H1 (cell line): ENCODE measurements at regions not wholly inside any gene's neighbourhood (a gene's known extent, or its start where the extent isn't known, plus 50 kb on each side); places are given as distances from the start of the nearest gene placed in this dataset.

Experiments
- CTCF ChIA-PET: fragments of 300-600 bp; sonication (Branson Sonifier 250); formaldehyde crosslinking; loops from one replicate; lab custom pipeline; 2021; ENCODE audit not compliant: partially characterized antibody; lab: Charles Lee
- POLR2A ChIA-PET: fragments of 300-600 bp; sonication (Branson Sonifier 250); formaldehyde crosslinking; loops from one replicate; lab custom pipeline; 2021; ENCODE audit warnings: inconsistent platforms; ENCODE audit not compliant: partially characterized antibody; lab: Charles Lee
- DNase-seq, 2 experiments: peaks; one replicate each; pipeline versions ENCODE4 v3.0.0 to v3.0.0-alpha.2; 2010 to 2022; ENCODE audit warnings: low spot score in 2 of 2, low read depth in 1 of 2, mixed read lengths in 1 of 2
- FAIRE-seq: peaks from 2 replicates; lab custom pipeline; 2011; peaks lifted over from hg19 to GRCh38; lab: Jason Lieb, UNC
- H2AFZ ChIP-seq: 2 replicates; pipeline ENCODE4 v1.8.1; 2012; ENCODE audit warnings: low read length, inconsistent platforms
- H2AK5ac ChIP-seq: 2 replicates; pipeline ENCODE4 v1.6.1; 2013; ENCODE audit warnings: low read depth, low read length
- H2BK120ac ChIP-seq: replicated peaks from 2 replicates; pipeline ENCODE3; 2013; ENCODE audit warnings: low read depth, low read length, inconsistent platforms
- H2BK12ac ChIP-seq: 2 replicates; pipeline ENCODE4 v1.6.1; 2013; ENCODE audit warnings: low read depth, low read length
- H2BK15ac ChIP-seq: 2 replicates; pipeline ENCODE4 v1.6.1; 2013; ENCODE audit warnings: low read length
- H2BK20ac ChIP-seq: 2 replicates; pipeline ENCODE4 v1.6.1; 2013; ENCODE audit warnings: low read length
- H2BK5ac ChIP-seq: 2 replicates; pipeline ENCODE4 v1.6.1; 2013; ENCODE audit warnings: low read depth, low read length
- H3K14ac ChIP-seq: 2 replicates; pipeline ENCODE4 v1.6.1; 2013; ENCODE audit warnings: inconsistent platforms; ENCODE audit not compliant: insufficient read length
- H3K18ac ChIP-seq: 2 replicates; pipeline ENCODE4 v1.6.1; 2013; ENCODE audit warnings: low read length; ENCODE audit errors: extremely low read depth
- H3K23ac ChIP-seq: 2 replicates; pipeline ENCODE4 v1.6.1; 2013; ENCODE audit warnings: inconsistent platforms; ENCODE audit not compliant: insufficient read length
- H3K23me2 ChIP-seq: 2 replicates; pipeline ENCODE4 v1.6.1; 2013; ENCODE audit warnings: low read depth, low read length
- H3K27ac ChIP-seq: 2 replicates; pipeline ENCODE4 v1.6.1; 2011; ENCODE audit warnings: low read depth, low read length, inconsistent platforms
- H3K27me3 ChIP-seq, 4 experiments: replicated peaks in 1 of 4; 1 replicate in 1 of 4; 2 replicates in 3 of 4; pipeline versions ENCODE4 v1.6.1 to v1.8.1; 2011 to 2013; ENCODE audit warnings: low read length in 3 of 4, mild to moderate bottlenecking in 3 of 4, inconsistent platforms in 2 of 4, mixed read lengths in 2 of 4, moderate library complexity in 1 of 4; ENCODE audit not compliant: control insufficient read depth in 3 of 4, insufficient read depth in 3 of 4; ENCODE audit errors: extremely low read depth in 1 of 4
- H3K36me3 ChIP-seq, 4 experiments: 2 replicates each; pipeline versions ENCODE4 v1.6.1 to v1.8.1; 2011 to 2013; ENCODE audit warnings: mild to moderate bottlenecking in 4 of 4, low read length in 3 of 4, moderate library complexity in 2 of 4, control low read depth in 1 of 4, inconsistent platforms in 1 of 4; ENCODE audit not compliant: insufficient read depth in 4 of 4, control insufficient read depth in 2 of 4
- H3K4ac ChIP-seq: replicated peaks from 2 replicates; pipeline ENCODE3; 2013; ENCODE audit warnings: low read length, low read depth, mixed read lengths, inconsistent platforms; ENCODE audit not compliant: insufficient read length
- H3K4me1 ChIP-seq, 4 experiments: replicated peaks in 1 of 4; 1 replicate in 1 of 4; 2 replicates in 3 of 4; pipeline versions ENCODE4 v1.6.1 to v1.8.1; 2011 to 2013; ENCODE audit warnings: low read length in 3 of 4, inconsistent platforms in 2 of 4, mixed read lengths in 1 of 4; ENCODE audit not compliant: insufficient read depth in 4 of 4, control insufficient read depth in 3 of 4
- H3K4me2 ChIP-seq, 2 experiments: 2 replicates each; pipeline versions ENCODE4 v1.6.1 to v1.8.1; 2011 to 2013; ENCODE audit warnings: low read depth in 2 of 2, low read length in 2 of 2, control low read depth in 1 of 2, inconsistent platforms in 1 of 2, mild to moderate bottlenecking in 1 of 2; ENCODE audit not compliant: insufficient read depth in 1 of 2
- H3K4me3 ChIP-seq, 4 experiments: fragments of 200-600, 300-600 bp in 1 of 4; sonication (generic), shearing (Covaris generic), sonication (Bioruptor Twin) in 1 of 4; 2 replicates each; pipeline versions ENCODE4 v1.5.1 to v1.8.1; 2011 to 2016; ENCODE audit warnings: low read length in 4 of 4, low read depth in 3 of 4, control low read depth in 2 of 4, inconsistent platforms in 2 of 4, mild to moderate bottlenecking in 2 of 4, mixed read lengths in 1 of 4, moderate library complexity in 1 of 4; ENCODE audit not compliant: insufficient read depth in 2 of 4; ENCODE audit errors: extremely low read depth in 1 of 4
- H3K56ac ChIP-seq: replicated peaks from 2 replicates; pipeline ENCODE3; 2013; ENCODE audit warnings: low read depth, mild to moderate bottlenecking, mixed read lengths, low read length, inconsistent platforms; ENCODE audit not compliant: insufficient read length
- H3K79me1 ChIP-seq: 2 replicates; pipeline ENCODE4 v1.6.1; 2013; ENCODE audit warnings: low read depth, low read length, control low read depth
- H3K79me2 ChIP-seq, 2 experiments: 2 replicates each; pipeline versions ENCODE4 v1.6.1 to v1.8.1; 2012 to 2013; ENCODE audit warnings: low read length in 2 of 2, mild to moderate bottlenecking in 2 of 2, inconsistent platforms in 1 of 2; ENCODE audit not compliant: insufficient read depth in 2 of 2, control insufficient read depth in 1 of 2
- H3K9ac ChIP-seq, 4 experiments: replicated peaks in 1 of 4; 1 replicate in 1 of 4; 2 replicates in 3 of 4; pipeline versions ENCODE4 v1.6.1 to v1.8.1; 2011 to 2013; ENCODE audit warnings: low read depth in 3 of 4, low read length in 3 of 4, control low read depth in 2 of 4, mild to moderate bottlenecking in 2 of 4, moderate library complexity in 2 of 4, inconsistent platforms in 1 of 4; ENCODE audit errors: extremely low read depth in 1 of 4
- H3K9me3 ChIP-seq, 2 experiments: 2 replicates each; pipeline versions ENCODE4 v1.6.1 to v1.8.1; 2012 to 2013; ENCODE audit warnings: mild to moderate bottlenecking in 2 of 2, moderate library complexity in 2 of 2, control low read depth in 1 of 2, inconsistent platforms in 1 of 2, low read depth in 1 of 2, low read length in 1 of 2, mixed read lengths in 1 of 2; ENCODE audit not compliant: insufficient read depth in 2 of 2
- H4K20me1 ChIP-seq, 2 experiments: replicated peaks in 1 of 2; 2 replicates each; pipeline versions ENCODE3 to v1.8.1; 2011 to 2013; ENCODE audit warnings: inconsistent platforms in 2 of 2, low read length in 2 of 2, mild to moderate bottlenecking in 1 of 2; ENCODE audit not compliant: insufficient read depth in 2 of 2, control insufficient read depth in 1 of 2
- H4K5ac ChIP-seq: 2 replicates; pipeline ENCODE4 v1.6.1; 2013; ENCODE audit warnings: low read length, low read depth, mixed read lengths, inconsistent platforms; ENCODE audit not compliant: insufficient read length
- H4K8ac ChIP-seq: 2 replicates; pipeline ENCODE4 v1.8.0; 2013; ENCODE audit warnings: mild to moderate bottlenecking, moderate library complexity, low read length, inconsistent platforms; ENCODE audit not compliant: insufficient read depth; ENCODE audit errors: extremely low read depth
- H4K91ac ChIP-seq: replicated peaks from 2 replicates; pipeline ENCODE3; 2013; ENCODE audit warnings: low read length, mixed read lengths, inconsistent platforms; ENCODE audit not compliant: insufficient read length
- BRCA1 ChIP-seq: IDR thresholded peaks from 2 replicates; pipeline ENCODE4 v1.6.1; 2012; ENCODE audit warnings: low read depth, low read length, improper control_type of control experiment
- CHD2 ChIP-seq: IDR thresholded peaks from 2 replicates; pipeline ENCODE4 v1.6.1; 2012; ENCODE audit warnings: low read length, improper control_type of control experiment
- CTBP2 ChIP-seq: IDR thresholded peaks from 2 replicates; pipeline ENCODE4 v1.7.0; 2011; ENCODE audit warnings: borderline replicate concordance, mild to moderate bottlenecking, moderate library complexity, mixed read lengths, low read length; ENCODE audit not compliant: insufficient read depth, insufficient read length
- GTF2F1 ChIP-seq: IDR thresholded peaks from 2 replicates; pipeline ENCODE4 v1.6.1; 2012; ENCODE audit warnings: low read depth, low read length, improper control_type of control experiment, borderline replicate concordance
- HDAC2 ChIP-seq, 2 experiments: fragments of 300-600 bp in 1 of 2; sonication (generic) in 1 of 2; IDR thresholded peaks; 2 replicates each; pipeline ENCODE4 v1.6.1; 2011 to 2012; ENCODE audit warnings: low read depth in 2 of 2, low read length in 2 of 2, mild to moderate bottlenecking in 2 of 2, moderate library complexity in 2 of 2, borderline replicate concordance in 1 of 2, inconsistent platforms in 1 of 2
- NRF1 ChIP-seq: IDR thresholded peaks from 2 replicates; pipeline ENCODE4 v1.6.1; 2011; ENCODE audit warnings: mild to moderate bottlenecking, low read depth, low read length, improper control_type of control experiment
- POLR2AphosphoS5 ChIP-seq: IDR thresholded peaks from 2 replicates; pipeline ENCODE4 v1.6.1; 2011; ENCODE audit warnings: low read depth, low read length
- SIX5 ChIP-seq: IDR thresholded peaks from 2 replicates; pipeline ENCODE4 v1.6.1; 2011; ENCODE audit warnings: mild to moderate bottlenecking, low read depth, low read length
- SP1 ChIP-seq: IDR thresholded peaks from 2 replicates; pipeline ENCODE4 v1.6.1; 2011; ENCODE audit warnings: low read depth, low read length
- SRF ChIP-seq: IDR thresholded peaks from 2 replicates; pipeline ENCODE4 v1.6.1; 2011; ENCODE audit warnings: mild to moderate bottlenecking, low read depth, low read length, moderate library complexity
- TAF1 ChIP-seq: IDR thresholded peaks from 2 replicates; pipeline ENCODE4 v1.6.1; 2011; ENCODE audit warnings: mild to moderate bottlenecking, low read depth, low read length
- TAF7 ChIP-seq: optimal IDR thresholded peaks from 2 replicates; pipeline ENCODE3; 2011; ENCODE audit warnings: low read depth, mild to moderate bottlenecking, inconsistent platforms, low read length, moderate library complexity, borderline replicate concordance

DNA sequence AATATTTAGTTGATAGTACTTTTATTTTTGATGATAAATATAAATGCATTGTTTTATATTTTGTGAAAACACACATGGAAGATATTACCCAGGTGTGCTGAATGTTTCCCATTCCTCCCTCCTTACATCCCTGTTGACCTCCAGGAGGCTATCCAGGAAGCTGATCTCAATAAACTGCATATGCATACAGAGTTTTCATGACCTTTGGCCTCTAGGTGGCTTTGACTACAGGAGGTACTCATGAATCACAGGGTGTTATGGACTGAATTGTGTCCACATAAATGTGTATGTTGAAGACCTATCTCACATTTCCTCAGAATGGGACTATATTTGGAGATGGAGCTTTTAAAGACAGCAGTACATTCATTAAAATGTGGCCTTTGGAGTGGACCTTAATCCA lies 914.9 kb upstream of the NCAM2 start:
- no peak overlapping the region for H2BK120ac ChIP-seq
- FAIRE-seq (no peak), DNase-seq (no peak)
- no peak overlapping the region for H3K56ac ChIP-seq
- H3K4me2 ChIP-seq, result no peak overlapping the region
- H3K36me3 ChIP-seq, result no peaks in the 10 kb centered on the region
- no peak overlapping the region for H2AFZ ChIP-seq
- no peak overlapping the region for H3K4ac ChIP-seq
- H3K18ac ChIP-seq, result no peak overlapping the region
- no peaks in the 10 kb centered on the region for H3K4me1 ChIP-seq
- no peak overlapping the region for H3K23ac ChIP-seq
- ChIA-PET CTCF (no interaction called here), POLR2A (no interaction called here)
- no peak overlapping the region for H3K27ac ChIP-seq
- H3K9me3 ChIP-seq, result no peaks in the 10 kb centered on the region
- no peak overlapping the region for H2BK15ac ChIP-seq
- H3K79me2 ChIP-seq, result no peaks in the 10 kb centered on the region
- H2BK12ac ChIP-seq, result no peak overlapping the region
- H4K8ac ChIP-seq, result no peak overlapping the region
- no peaks in the 10 kb centered on the region for H3K79me1 ChIP-seq
- no peaks in the 10 kb centered on the region for H4K20me1 ChIP-seq
- H4K91ac ChIP-seq, result no peak overlapping the region
- H3K4me3 ChIP-seq, result no peak overlapping the region
- H3K23me2 ChIP-seq, result no peaks in the 10 kb centered on the region
- H3K27me3 ChIP-seq, result no peaks in the 10 kb centered on the region
- no peak overlapping the region for H2AK5ac ChIP-seq
- no peak for TF ChIP-seq SIX5
- TF ChIP-seq CHD2, result no peak
- no peak for TF ChIP-seq TAF1
- no peak for TF ChIP-seq SRF
- no peak for TF ChIP-seq BRCA1
- no peak for TF ChIP-seq TAF7
- TF ChIP-seq NRF1, result no peak
- TF ChIP-seq GTF2F1, result no peak
- no peak for TF ChIP-seq POLR2AphosphoS5
- TF ChIP-seq SP1, result no peak
- TF ChIP-seq HDAC2 (IDR thresholded peaks at IDR 0.05; ENCODE audit: borderline replicate concordance in 1 of 2, low read depth in 2 of 2, low read length in 2 of 2), result no peak
- no peak for TF ChIP-seq CTBP2
- no peak overlapping the region for H2BK5ac ChIP-seq
- H3K14ac ChIP-seq, result no peak overlapping the region
- H2BK20ac ChIP-seq, result no peak overlapping the region
- H4K5ac ChIP-seq, result no peak overlapping the region
- H3K9ac ChIP-seq, result no peak overlapping the region
